HEK293 (cell line): ENCODE measurements at regions not wholly inside any gene's neighbourhood (a gene's known extent, or its start where the extent isn't known, plus 50 kb on each side); places are given as distances from the start of the nearest gene placed in this dataset.

Experiments
- CTCF ChIA-PET: fragments of 350-600 bp; formaldehyde crosslinking; extraction: SDS; loops from one replicate; lab custom pipeline; 2021; ENCODE audit warnings: antibody characterized with exemption; lab: Yijun Ruan, JAX
- POLR2A ChIA-PET: fragments of 300-600 bp; formaldehyde crosslinking; extraction: SDS; loops from one replicate; lab custom pipeline; 2020; ENCODE audit warnings: antibody characterized with exemption, inconsistent platforms; lab: Yijun Ruan, JAX
- H3K27ac ChIP-seq: fragments of 200-500 bp; sonication (Bioruptor generic); 2 replicates; pipeline ENCODE4 v1.5.1; 2014; ENCODE audit warnings: low read depth, low read length, control low read depth, inconsistent platforms; ENCODE audit errors: extremely low read depth
- H3K36me3 ChIP-seq, 2 experiments: fragments of 200-500 bp in 1 of 2; sonication (Bioruptor generic) in 1 of 2; 1 replicate in 1 of 2; 2 replicates in 1 of 2; pipeline ENCODE4 v1.5.1; 2014 to 2017; ENCODE audit warnings: inconsistent platforms in 2 of 2, low read length in 2 of 2; ENCODE audit not compliant: control insufficient read depth in 2 of 2, insufficient read depth in 1 of 2
- H3K4me1 ChIP-seq: fragments of 200-500 bp; sonication (Bioruptor generic); 2 replicates; pipeline ENCODE4 v1.5.1; 2014; ENCODE audit warnings: mild to moderate bottlenecking, low read length, inconsistent platforms; ENCODE audit not compliant: control insufficient read depth, insufficient read depth
- H3K4me3 ChIP-seq: 2 replicates; pipeline ENCODE4 v1.5.1; 2011; ENCODE audit warnings: low read depth, mild to moderate bottlenecking, control low read depth, low read length, moderate library complexity
- H3K9me3 ChIP-seq: fragments of 200-500 bp; sonication (Bioruptor generic); 2 replicates; pipeline ENCODE4 v1.5.1; 2014; ENCODE audit warnings: low read depth, low read length, inconsistent platforms; ENCODE audit not compliant: control insufficient read depth, insufficient read depth
- EGR2 ChIP-seq: fragments of 450-650 bp; formaldehyde crosslinking; IDR thresholded peaks from 2 replicates; pipeline ENCODE4 v1.5.1; 2016; ENCODE audit warnings: low read depth, missing biosample characterization, missing genetic modification characterization
- GLIS1 ChIP-seq: fragments of 450-650 bp; formaldehyde crosslinking; IDR thresholded peaks from 2 replicates; pipeline ENCODE4 v1.5.1; 2016; ENCODE audit warnings: missing biosample characterization, missing genetic modification characterization
- KLF10 ChIP-seq: fragments of 450-650 bp; IDR thresholded peaks from 2 replicates; pipeline ENCODE4 v1.5.1; 2018; ENCODE audit warnings: missing biosample characterization, mild to moderate bottlenecking, missing genetic modification characterization
- MZF1 ChIP-seq: fragments of 450-650 bp; formaldehyde crosslinking; IDR thresholded peaks from 2 replicates; pipeline ENCODE4 v1.5.1; 2017; ENCODE audit warnings: missing biosample characterization, missing genetic modification characterization, borderline replicate concordance
- SETDB1 ChIP-seq: IDR thresholded peaks from one replicate; pipeline ENCODE4 v1.6.1; 2017; ENCODE audit warnings: mild to moderate bottlenecking, low read length, moderate library complexity, mixed read lengths; ENCODE audit not compliant: insufficient read length
- TCF7L2 ChIP-seq: IDR thresholded peaks from 2 replicates; pipeline ENCODE4 v1.6.1; 2011; ENCODE audit warnings: low read depth, mild to moderate bottlenecking, inconsistent platforms, low read length, moderate library complexity, borderline replicate concordance
- TRIM28 ChIP-seq: IDR thresholded peaks from 2 replicates; pipeline ENCODE4 v1.6.1; 2011; ENCODE audit warnings: low read length, control low read depth, borderline replicate concordance
- ZBTB17 ChIP-seq: fragments of 450-650 bp; formaldehyde crosslinking; IDR thresholded peaks from 2 replicates; pipeline ENCODE4 v1.5.1; 2016; ENCODE audit warnings: missing biosample characterization, missing genetic modification characterization
- ZNF16 ChIP-seq: fragments of 450-650 bp; formaldehyde crosslinking; IDR thresholded peaks from 2 replicates; pipeline ENCODE4 v1.5.1; 2016; ENCODE audit warnings: low read depth, missing biosample characterization, missing genetic modification characterization
- ZNF202 ChIP-seq: fragments of 450-650 bp; formaldehyde crosslinking; IDR thresholded peaks from 2 replicates; pipeline ENCODE4 v1.5.1; 2016; ENCODE audit warnings: missing biosample characterization, missing genetic modification characterization, borderline replicate concordance
- ZNF214 ChIP-seq: fragments of 450-650 bp; formaldehyde crosslinking; IDR thresholded peaks from 2 replicates; pipeline ENCODE4 v1.5.1; 2017; ENCODE audit warnings: missing biosample characterization, mild to moderate bottlenecking, missing genetic modification characterization, borderline replicate concordance
- ZNF394 ChIP-seq: fragments of 450-650 bp; formaldehyde crosslinking; IDR thresholded peaks from 2 replicates; pipeline ENCODE4 v1.5.1; 2016; ENCODE audit warnings: missing biosample characterization, missing genetic modification characterization, mild to moderate bottlenecking, moderate library complexity, borderline replicate concordance
- ZNF501 ChIP-seq: fragments of 450-650 bp; formaldehyde crosslinking; IDR thresholded peaks from 2 replicates; pipeline ENCODE4 v1.5.1; 2016; ENCODE audit warnings: missing biosample characterization, missing genetic modification characterization
- ZNF558 ChIP-seq: fragments of 450-650 bp; formaldehyde crosslinking; IDR thresholded peaks from 2 replicates; pipeline ENCODE4 v1.5.1; 2016; ENCODE audit warnings: missing biosample characterization, missing genetic modification characterization
- ZNF610 ChIP-seq: fragments of 450-650 bp; formaldehyde crosslinking; IDR thresholded peaks from 2 replicates; pipeline ENCODE4 v1.5.1; 2016; ENCODE audit warnings: missing biosample characterization, missing genetic modification characterization, borderline replicate concordance
- ZNF768 ChIP-seq: fragments of 450-650 bp; formaldehyde crosslinking; IDR thresholded peaks from 2 replicates; pipeline ENCODE4 v1.5.1; 2018; ENCODE audit warnings: missing biosample characterization, mild to moderate bottlenecking, missing genetic modification characterization
- ZNF776 ChIP-seq: fragments of 450-650 bp; formaldehyde crosslinking; IDR thresholded peaks from 2 replicates; pipeline ENCODE4 v1.5.0; 2017; ENCODE audit warnings: missing biosample characterization, missing genetic modification characterization, borderline replicate concordance
- TF ChIP-seq, protein P1 (sequence below): fragments of 450-650 bp; formaldehyde crosslinking; IDR thresholded peaks from 2 replicates; pipeline ENCODE4 v1.5.1; 2017; ENCODE audit warnings: missing biosample characterization, missing genetic modification characterization
- TF ChIP-seq, protein P2 (sequence below): fragments of 450-650 bp; formaldehyde crosslinking; IDR thresholded peaks from 2 replicates; pipeline ENCODE4 v1.5.1; 2016; ENCODE audit warnings: missing biosample characterization, missing genetic modification characterization
- TF ChIP-seq, protein P3 (sequence below): fragments of 450-650 bp; formaldehyde crosslinking; IDR thresholded peaks from 2 replicates; pipeline ENCODE4 v1.5.1; 2016; ENCODE audit warnings: missing biosample characterization, missing genetic modification characterization, borderline replicate concordance

DNA sequence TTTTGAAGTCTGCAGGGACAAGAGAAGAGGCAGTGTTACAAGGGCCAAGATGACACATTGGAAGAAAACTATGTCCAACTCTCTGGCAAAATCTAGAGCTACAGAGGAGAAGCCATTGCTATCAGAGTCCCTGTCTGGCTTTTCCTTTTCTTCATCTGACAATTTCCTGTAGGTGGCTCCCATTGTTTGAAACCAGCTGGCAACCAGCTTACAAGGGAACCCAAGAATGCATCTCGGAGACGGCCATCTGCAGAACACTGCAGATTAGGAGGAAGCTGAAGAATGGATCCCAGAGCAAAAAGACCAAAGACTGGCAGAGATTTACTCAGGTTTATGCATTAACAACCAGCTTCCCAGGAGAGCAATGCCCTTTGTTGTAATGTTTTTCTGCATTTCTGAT lies 216.2 kb upstream of the CTSO start:
- no peak overlapping the region for H3K4me3 ChIP-seq
- H3K9me3 ChIP-seq: no peaks in the 10 kb centered on the region
- no peak for TF ChIP-seq ZNF610
- no peak for TF ChIP-seq GLIS1 (tag by site-specific recombination)
- no peak for TF ChIP-seq ZBTB17
- TF ChIP-seq MZF1 (tag by site-specific recombination): no peak
- TF ChIP-seq ZNF501 (tag by site-specific recombination): no peak
- TF ChIP-seq ZNF776 (tag by site-specific recombination): no peak
- no peak for TF ChIP-seq EGR2 (tag by site-specific recombination)
- TF ChIP-seq TRIM28: no peak
- no peak for TF ChIP-seq SETDB1
- TF ChIP-seq ZNF394: no peak
- no peak for TF ChIP-seq TCF7L2
- no peak for TF ChIP-seq ZNF558
- TF ChIP-seq, protein P1, sequence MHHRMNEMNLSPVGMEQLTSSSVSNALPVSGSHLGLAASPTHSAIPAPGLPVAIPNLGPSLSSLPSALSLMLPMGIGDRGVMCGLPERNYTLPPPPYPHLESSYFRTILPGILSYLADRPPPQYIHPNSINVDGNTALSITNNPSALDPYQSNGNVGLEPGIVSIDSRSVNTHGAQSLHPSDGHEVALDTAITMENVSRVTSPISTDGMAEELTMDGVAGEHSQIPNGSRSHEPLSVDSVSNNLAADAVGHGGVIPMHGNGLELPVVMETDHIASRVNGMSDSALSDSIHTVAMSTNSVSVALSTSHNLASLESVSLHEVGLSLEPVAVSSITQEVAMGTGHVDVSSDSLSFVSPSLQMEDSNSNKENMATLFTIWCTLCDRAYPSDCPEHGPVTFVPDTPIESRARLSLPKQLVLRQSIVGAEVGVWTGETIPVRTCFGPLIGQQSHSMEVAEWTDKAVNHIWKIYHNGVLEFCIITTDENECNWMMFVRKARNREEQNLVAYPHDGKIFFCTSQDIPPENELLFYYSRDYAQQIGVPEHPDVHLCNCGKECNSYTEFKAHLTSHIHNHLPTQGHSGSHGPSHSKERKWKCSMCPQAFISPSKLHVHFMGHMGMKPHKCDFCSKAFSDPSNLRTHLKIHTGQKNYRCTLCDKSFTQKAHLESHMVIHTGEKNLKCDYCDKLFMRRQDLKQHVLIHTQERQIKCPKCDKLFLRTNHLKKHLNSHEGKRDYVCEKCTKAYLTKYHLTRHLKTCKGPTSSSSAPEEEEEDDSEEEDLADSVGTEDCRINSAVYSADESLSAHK (tag by site-specific recombination): no peak
- no peak for TF ChIP-seq ZNF16 (tag by site-specific recombination)
- TF ChIP-seq, protein P2, sequence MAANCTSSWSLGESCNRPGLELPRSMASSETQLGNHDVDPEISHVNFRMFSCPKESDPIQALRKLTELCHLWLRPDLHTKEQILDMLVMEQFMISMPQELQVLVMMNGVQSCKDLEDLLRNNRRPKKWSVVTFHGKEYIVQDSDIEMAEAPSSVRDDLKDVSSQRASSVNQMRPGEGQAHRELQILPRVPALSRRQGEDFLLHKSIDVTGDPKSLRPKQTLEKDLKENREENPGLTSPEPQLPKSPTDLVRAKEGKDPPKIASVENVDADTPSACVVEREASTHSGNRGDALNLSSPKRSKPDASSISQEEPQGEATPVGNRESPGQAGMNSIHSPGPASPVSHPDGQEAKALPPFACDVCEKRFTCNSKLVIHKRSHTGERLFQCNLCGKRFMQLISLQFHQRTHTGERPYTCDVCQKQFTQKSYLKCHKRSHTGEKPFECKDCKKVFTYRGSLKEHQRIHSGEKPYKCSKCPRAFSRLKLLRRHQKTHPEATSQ (tag by site-specific recombination): no peak
- TF ChIP-seq, protein P3, sequence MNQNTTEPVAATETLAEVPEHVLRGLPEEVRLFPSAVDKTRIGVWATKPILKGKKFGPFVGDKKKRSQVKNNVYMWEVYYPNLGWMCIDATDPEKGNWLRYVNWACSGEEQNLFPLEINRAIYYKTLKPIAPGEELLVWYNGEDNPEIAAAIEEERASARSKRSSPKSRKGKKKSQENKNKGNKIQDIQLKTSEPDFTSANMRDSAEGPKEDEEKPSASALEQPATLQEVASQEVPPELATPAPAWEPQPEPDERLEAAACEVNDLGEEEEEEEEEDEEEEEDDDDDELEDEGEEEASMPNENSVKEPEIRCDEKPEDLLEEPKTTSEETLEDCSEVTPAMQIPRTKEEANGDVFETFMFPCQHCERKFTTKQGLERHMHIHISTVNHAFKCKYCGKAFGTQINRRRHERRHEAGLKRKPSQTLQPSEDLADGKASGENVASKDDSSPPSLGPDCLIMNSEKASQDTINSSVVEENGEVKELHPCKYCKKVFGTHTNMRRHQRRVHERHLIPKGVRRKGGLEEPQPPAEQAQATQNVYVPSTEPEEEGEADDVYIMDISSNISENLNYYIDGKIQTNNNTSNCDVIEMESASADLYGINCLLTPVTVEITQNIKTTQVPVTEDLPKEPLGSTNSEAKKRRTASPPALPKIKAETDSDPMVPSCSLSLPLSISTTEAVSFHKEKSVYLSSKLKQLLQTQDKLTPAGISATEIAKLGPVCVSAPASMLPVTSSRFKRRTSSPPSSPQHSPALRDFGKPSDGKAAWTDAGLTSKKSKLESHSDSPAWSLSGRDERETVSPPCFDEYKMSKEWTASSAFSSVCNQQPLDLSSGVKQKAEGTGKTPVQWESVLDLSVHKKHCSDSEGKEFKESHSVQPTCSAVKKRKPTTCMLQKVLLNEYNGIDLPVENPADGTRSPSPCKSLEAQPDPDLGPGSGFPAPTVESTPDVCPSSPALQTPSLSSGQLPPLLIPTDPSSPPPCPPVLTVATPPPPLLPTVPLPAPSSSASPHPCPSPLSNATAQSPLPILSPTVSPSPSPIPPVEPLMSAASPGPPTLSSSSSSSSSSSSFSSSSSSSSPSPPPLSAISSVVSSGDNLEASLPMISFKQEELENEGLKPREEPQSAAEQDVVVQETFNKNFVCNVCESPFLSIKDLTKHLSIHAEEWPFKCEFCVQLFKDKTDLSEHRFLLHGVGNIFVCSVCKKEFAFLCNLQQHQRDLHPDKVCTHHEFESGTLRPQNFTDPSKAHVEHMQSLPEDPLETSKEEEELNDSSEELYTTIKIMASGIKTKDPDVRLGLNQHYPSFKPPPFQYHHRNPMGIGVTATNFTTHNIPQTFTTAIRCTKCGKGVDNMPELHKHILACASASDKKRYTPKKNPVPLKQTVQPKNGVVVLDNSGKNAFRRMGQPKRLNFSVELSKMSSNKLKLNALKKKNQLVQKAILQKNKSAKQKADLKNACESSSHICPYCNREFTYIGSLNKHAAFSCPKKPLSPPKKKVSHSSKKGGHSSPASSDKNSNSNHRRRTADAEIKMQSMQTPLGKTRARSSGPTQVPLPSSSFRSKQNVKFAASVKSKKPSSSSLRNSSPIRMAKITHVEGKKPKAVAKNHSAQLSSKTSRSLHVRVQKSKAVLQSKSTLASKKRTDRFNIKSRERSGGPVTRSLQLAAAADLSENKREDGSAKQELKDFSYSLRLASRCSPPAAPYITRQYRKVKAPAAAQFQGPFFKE (tag by site-specific recombination): no peak
- no peak for TF ChIP-seq ZNF768 (tag by site-specific recombination)
- TF ChIP-seq ZNF202: no peak
- no peak for TF ChIP-seq ZNF214
- TF ChIP-seq KLF10 (tag by site-specific recombination): no peak
- no peaks in the 10 kb centered on the region for H3K36me3 ChIP-seq
- H3K27ac ChIP-seq: no peak overlapping the region
- ChIA-PET POLR2A (no interaction called here), CTCF (interaction anchor here (0.5 to 2.3 kb wide), 6 partner anchors 125 to 1416 kb away, joined by 3 to 13 read pairs (median 3); no protein-coding TSS in a partner anchor)
- no peaks in the 10 kb centered on the region for H3K4me1 ChIP-seq
